ENCODE measurements at regions not wholly inside any gene's neighbourhood (a gene's known extent, or its start where the extent isn't known, plus 50 kb on each side); places are given as distances from the start of the nearest gene placed in this dataset.

GRCh38 chr1:198437332-198437731 lies 103.1 kb downstream of the ATP6V1G3 start:
- no peaks in the 10 kb centered on the region for H3K36me3 ChIP-seq (ENCODE audit: control insufficient read depth in 2 of 2, extremely low read depth in 1 of 2, insufficient read depth in 2 of 2, low read length in 2 of 2)
- intact Hi-C loops (cut with micrococcal nuclease) (no loop called here), dilution Hi-C loops (cut with MboI; ENCODE audit: extremely low pct_ligation_motif_present, low sequenced_read_pairs) (no loop called here)
- no peak overlapping the region for H3K4me3 ChIP-seq (replicated peaks in 1 of 3; ENCODE audit: insufficient read depth in 1 of 3, low read depth in 1 of 3, low read length in 3 of 3)
- H3K79me2 ChIP-seq (ENCODE audit: control insufficient read depth, insufficient read depth, low read length), result no peaks in the 10 kb centered on the region
- H3K27me3 ChIP-seq (ENCODE audit: control insufficient read depth in 2 of 2, insufficient read depth in 2 of 2, low read length in 2 of 2), result no peaks in the 10 kb centered on the region
- POLR2A ChIA-PET, result no interaction called here
- no peak overlapping the region for H3K27ac ChIP-seq (ENCODE audit: insufficient read depth, low read depth, low read length)
- no peak overlapping the region for H3K4me2 ChIP-seq (ENCODE audit: insufficient read depth, low read length)
- no peaks in the 10 kb centered on the region for H4K20me1 ChIP-seq (replicated peaks; ENCODE audit: control insufficient read depth, extremely low read depth, insufficient read depth, low read length)
- no TSS peak for BruUV-seq (replicated peaks)
- no peak for DNase-seq (ENCODE audit: low read depth, low spot score)
- peak overlapping the region; percentile 34 for H2AFZ ChIP-seq (ENCODE audit: low read depth, low read length)
- no peaks in the 10 kb centered on the region for H3K9me1 ChIP-seq (replicated peaks; ENCODE audit: control insufficient read depth, extremely low read depth, insufficient read depth, low read length)
- no peak for FAIRE-seq
- H3K9me3 ChIP-seq (replicated peaks; ENCODE audit: control insufficient read depth, insufficient read depth, low read length), result no peaks in the 10 kb centered on the region
- CTCF ChIA-PET, result no interaction called here
- no peak overlapping the region for H3K9ac ChIP-seq (replicated peaks; ENCODE audit: extremely low read depth, insufficient read depth, low read length)
- TF ChIP-seq CTCF (IDR thresholded peaks at IDR 0.05; ENCODE audit: extremely low read depth in 1 of 2, insufficient read depth in 1 of 2, low read depth in 1 of 2, low read length in 2 of 2) (no peak), FOS (IDR thresholded peaks at IDR 0.05; ENCODE audit: borderline replicate concordance, insufficient read depth, low read length) (no peak), EZH2 (IDR thresholded peaks at IDR 0.05; ENCODE audit: borderline replicate concordance, low read depth, low read length, severe bottlenecking) (no peak), MYC (IDR thresholded peaks at IDR 0.05; ENCODE audit: low read depth, low read length) (no peak), JUN (IDR thresholded peaks at IDR 0.05; ENCODE audit: borderline replicate concordance, insufficient read depth, insufficient read length, low read depth) (no peak), POLR2AphosphoS5 (IDR thresholded peaks at IDR 0.05; ENCODE audit: insufficient read depth, low read depth, low read length) (no peak), MAX (IDR thresholded peaks at IDR 0.05; ENCODE audit: insufficient read depth, insufficient read length) (no peak), POLR2A (IDR thresholded peaks at IDR 0.05; ENCODE audit: low read depth, low read length) (no peak), GATA2 (IDR thresholded peaks at IDR 0.05; ENCODE audit: insufficient read depth, insufficient read length, low read depth, low read length) (no peak)
- H3K4me1 ChIP-seq (ENCODE audit: control insufficient read depth, extremely low read depth, insufficient read depth, low read length), result no peaks in the 10 kb centered on the region
